Vagina (tissue), 2 donors: ENCODE measurements at regions not wholly inside any gene's neighbourhood (a gene's known extent, or its start where the extent isn't known, plus 50 kb on each side); places are given as distances from the start of the nearest gene placed in this dataset.

Experiments
- CTCF ChIP-seq, 3 experiments: fragments of 450-650 bp in 2 of 3; fragments of 200-600 bp in 1 of 3; sonication (generic) in 1 of 3; IDR thresholded peaks; one replicate each; pipeline ENCODE4 v1.5.1; 2017 to 2019; ENCODE audit warnings: antibody characterized with exemption in 3 of 3, mild to moderate bottlenecking in 2 of 3, moderate library complexity in 2 of 3
- POLR2A ChIP-seq, 2 donors: fragments of 450-650 bp; IDR thresholded peaks; one replicate each; pipeline ENCODE4 v1.6.1; 2017; ENCODE audit warnings: antibody characterized with exemption in 2 of 2, mild to moderate bottlenecking in 2 of 2, moderate library complexity in 2 of 2
- POLR2AphosphoS5 ChIP-seq, 2 donors: sonication (generic); formaldehyde crosslinking; IDR thresholded peaks; one replicate each; pipeline ENCODE4 v1.9.0; 2017; ENCODE audit warnings: antibody characterized with exemption in 2 of 2, mild to moderate bottlenecking in 2 of 2, low read depth in 1 of 2; ENCODE audit not compliant: insufficient read depth in 1 of 2

DNA sequence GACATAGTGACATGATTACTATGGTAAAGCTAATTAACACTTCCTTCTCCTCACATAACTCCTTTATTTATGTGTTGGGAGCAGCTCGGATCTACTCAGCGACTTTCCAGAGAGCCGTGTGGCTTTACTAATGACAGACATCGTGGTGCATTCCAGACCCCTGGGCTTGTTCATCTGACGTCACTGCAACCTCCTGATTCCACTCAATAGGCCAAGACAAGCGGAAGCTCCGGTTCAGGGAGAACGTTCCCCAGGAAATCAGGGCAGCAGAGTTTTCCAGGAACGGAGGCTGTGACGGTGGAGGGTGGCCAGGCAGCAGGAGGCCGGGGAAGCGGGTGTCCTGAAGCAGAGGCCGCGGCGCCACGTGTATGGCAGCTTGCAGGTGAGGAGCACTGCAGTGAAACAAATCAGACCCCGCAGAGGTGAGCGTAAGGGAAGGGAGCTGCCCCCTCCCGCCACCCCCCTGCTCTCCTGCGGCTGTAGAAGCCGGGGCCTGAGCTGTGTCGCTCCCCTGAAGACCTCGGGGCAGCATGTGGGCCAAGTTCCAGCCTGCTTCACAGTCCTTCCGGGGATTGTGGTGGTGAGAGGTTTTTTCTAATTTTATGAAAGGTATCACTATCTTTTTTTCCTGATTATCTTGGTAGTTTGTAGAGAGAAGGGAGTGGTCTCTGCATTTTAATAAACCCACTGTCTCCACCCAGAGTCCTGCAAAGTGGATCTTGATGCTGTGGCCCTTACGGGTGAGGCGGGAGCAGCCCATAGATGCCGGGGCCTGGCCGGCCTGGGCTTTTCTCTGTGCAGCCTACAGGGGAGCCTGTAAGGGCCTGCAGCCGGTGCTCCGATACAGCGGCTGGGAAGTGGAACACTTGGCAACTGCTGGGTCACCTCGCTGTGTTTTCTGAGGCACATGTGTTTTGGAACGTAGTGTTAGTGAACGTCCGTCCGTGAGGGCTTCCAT lies 220.4 kb upstream of the IRX4 start:
- TF ChIP-seq CTCF (IDR thresholded peaks at IDR 0.05): no peak
- no peak for TF ChIP-seq POLR2AphosphoS5 (IDR thresholded peaks at IDR 0.05; ENCODE audit: insufficient read depth in 1 of 2, low read depth in 1 of 2)
- no peak for TF ChIP-seq POLR2A (IDR thresholded peaks at IDR 0.05)
